GM19324 (cell line): ENCODE measurements at regions not wholly inside any gene's neighbourhood (a gene's known extent, or its start where the extent isn't known, plus 50 kb on each side); places are given as distances from the start of the nearest gene placed in this dataset.

Experiments
- ATAC-seq: cut with Tn5 transposase; IDR thresholded peaks from one replicate; pipeline ENCODE4 v1.9.1; 2021; ENCODE audit warnings: mild to moderate bottlenecking, moderate library complexity; ENCODE audit not compliant: unreplicated experiment, low FRiP score

DNA sequence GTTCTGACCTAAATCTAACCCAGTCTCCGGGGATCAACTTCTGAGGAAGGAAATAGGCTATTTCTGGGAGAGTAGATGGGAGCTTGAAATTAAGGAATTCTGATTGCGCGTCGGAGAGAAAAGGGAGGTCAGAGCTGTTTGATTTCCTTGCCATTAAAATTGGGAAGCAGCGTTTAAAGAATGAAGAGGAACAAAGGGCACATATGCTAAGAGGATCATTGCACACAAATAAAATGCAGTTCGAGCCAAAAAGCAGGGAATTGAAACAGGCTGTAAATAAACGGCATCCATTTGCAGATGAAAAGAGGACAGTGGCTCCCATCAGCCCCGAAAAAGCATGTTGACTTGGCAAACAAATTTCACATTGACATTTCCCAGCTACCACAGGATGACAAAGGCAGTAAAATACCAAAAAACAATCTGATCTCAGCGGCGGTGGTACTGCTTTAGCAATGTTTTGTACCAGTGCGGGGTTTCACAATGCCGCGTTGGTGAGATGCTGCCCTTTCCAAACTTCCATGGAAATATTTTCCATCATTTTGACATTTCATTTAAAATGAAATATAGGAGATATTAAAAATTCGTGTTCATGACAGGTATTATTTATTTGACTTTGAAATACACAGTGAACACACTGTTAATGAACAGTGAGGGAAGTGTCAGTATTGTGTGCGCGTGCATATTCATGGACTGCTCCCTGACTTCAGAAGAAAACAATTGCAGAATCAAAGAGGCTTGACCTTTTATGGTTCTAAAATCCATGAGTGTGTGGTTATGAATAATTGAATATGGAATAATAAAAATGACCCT is 108.8 kb downstream of the SQOR start:
- no peak for ATAC-seq

DNA sequence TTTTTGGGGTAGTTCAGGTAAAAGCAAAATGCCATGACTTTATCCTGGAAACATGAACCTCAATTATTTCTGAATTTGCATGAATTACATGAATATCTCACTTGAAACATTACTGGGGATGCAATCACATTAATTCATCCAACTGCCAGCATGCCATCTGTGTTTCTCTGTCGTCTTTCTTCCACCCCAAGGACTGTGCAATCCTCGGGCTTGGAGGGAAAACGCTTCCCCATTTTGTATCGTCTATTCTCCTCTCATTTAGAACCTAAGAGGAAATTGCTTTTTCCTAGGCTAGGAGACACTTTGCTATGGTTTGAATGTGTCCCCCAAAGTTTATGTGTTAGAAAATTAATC is 109.4 kb downstream of the SQOR start:
- no peak for ATAC-seq

- ATAC-seq: no peak
These were observed 112.6 kb downstream of the SQOR start for GRCh38 chr15:45747426-45747825.

- ATAC-seq: no peak
These were observed 116.8 kb downstream of the SQOR start for GRCh38 chr15:45751629-45752028.

- ATAC-seq: no peak
These were observed 125.1 kb downstream of the SQOR start for GRCh38 chr15:45759936-45760335.

DNA sequence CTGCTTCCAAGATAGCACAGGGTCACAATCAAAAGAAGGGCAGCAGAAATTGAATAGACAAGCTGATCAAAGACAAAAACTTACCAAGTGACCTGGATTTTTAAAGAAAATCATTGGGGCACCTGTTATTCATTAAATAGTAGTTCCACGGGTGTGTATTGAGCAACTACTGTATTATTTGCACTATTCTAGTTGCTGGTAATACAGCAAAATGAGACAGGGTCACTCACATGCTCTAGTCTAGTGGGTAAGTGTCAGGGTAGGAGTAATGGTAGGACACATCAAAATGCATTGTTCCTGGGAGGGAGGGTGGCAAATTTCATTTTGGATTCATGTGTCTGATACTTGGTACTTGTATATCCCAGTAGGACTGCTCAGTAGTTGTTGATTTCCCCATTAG is 127.9 kb downstream of the SQOR start:
- ATAC-seq: no peak

GRCh38 chr15:45763170-45763869 is 128.5 kb downstream of the SQOR start:
- ATAC-seq: no peak

DNA sequence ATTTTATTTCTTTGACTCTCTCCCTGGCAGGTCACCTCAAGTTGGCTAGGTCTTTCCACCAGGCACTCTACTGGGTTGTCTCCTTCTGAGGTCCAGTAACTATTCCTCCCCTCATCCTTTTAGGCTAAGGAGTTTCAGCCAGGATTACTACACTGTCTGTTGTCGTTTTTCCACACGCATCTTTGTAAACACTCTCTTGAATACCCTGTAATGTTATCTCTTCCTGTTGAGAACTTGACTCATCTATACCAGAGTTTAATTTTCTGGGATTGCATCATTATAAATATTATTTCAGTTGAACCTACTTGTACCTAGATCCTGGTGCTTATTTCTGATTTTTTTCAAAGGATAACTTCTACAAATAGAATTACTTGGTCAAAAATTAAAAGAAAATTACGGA is 138.3 kb downstream of the SQOR start:
- ATAC-seq: no peak

DNA sequence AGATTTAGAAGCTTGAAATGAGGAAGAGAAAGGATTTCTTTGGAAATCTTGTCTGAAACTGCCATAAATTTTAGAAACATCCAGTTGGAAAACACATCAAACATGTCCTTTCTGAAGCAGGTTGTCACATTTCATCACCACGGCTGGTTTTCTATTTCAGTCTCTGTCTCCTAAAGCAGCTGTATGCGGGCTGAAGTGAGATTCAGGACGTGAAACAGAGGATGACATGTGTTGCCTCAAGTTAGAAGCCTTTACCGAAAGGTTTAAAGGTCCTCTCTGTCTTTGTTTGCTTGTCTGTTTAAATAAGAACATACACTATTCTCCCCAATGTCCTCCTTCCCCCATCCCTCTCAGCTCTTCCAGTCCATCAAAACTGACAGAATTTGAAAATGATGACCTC is 141.9 kb downstream of the SQOR start:
- no peak for ATAC-seq

- ATAC-seq: no peak
These were observed 143.0 kb downstream of the SQOR start for GRCh38 chr15:45777781-45778180.

DNA sequence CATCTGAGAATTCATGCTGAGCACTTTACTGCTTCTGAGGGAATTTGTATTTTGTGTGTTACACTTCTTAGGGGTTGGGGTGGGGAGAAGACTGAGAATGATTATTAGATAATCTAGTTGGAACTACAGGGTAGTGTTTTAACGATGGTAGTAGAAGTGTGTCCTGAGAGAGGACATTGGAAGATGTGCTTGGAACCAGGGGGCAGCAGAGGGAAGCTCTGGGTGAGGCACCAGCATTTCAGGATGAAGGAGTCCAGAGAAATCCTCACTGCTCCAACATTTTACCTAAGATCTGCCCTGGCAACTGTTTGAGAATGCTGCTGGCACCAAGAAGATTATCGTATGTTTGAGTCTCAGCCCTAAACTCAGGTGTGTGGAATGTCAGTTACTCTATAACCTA is 145.5 kb downstream of the SQOR start:
- no peak for ATAC-seq

DNA sequence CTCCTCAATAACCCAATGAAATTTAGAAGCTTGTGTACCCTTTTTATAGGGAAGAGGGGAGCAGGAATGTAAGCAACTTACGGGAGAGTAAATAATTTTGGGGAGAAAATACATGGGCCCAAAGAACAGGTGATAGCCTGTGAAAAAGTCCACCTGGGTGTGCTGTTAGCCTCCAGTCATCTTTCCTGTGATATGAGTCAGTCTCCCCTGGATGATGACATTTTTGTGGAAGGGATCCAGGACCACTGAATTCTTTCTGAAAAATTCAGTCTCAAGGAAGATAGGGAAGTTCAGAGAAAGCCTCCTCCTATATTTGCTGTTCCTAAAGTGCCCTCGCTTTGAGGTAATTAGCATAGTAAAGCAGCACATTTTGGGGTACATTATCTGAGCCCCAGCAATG is 149.8 kb downstream of the SQOR start:
- no peak for ATAC-seq

DNA sequence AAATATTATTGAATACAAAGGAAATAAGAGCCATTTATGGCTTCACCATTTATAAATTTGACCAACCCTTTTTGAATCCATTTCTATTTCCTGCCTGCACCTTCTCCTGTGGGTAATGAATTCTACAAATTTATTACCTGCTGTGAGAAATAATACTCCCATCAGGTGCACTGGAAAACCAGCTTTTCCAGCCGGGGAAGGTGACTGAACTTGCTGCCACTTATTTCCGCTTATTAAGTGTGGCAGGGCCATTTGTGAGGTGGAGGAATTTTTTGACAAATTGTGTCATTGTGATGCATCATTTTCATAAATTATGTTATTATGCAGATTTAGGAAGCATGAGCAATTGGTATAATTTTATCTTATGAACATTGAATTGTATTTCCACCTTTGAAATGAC is 151.1 kb downstream of the SQOR start:
- ATAC-seq: no peak

DNA sequence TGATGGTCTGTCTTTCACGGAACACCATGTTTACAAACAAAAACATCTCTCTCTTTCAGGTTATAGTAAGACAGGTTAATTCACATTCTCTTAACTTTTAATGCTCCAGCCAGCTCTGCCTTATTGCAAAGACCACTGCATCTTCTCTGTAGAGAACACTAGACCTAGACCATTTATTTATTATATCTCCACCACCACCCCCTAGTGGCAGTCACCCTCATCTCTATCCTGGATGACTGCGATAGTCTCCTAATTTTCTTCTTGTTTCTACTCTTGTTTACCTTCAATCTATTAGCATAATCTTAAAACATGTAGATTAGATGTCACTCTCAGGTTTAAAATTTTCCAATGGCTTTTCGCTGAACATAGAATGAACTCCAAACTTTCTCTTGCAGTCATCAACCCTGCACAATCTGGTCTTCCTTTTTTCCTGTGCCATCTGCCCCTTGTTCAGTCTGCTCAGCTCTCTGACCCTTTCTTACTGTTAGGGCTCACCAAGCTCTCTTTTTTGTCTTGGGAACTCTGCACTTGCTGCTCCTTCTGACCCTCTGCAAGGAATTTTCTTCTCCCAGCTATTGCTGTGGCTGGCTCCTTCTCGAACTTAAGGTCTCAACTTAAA is 155.6 kb downstream of the SQOR start:
- no peak for ATAC-seq

GRCh38 chr15:45794304-45794703 is 159.5 kb downstream of the SQOR start:
- peak; percentile 32 for ATAC-seq

GRCh38 chr15:45794712-45795439 is 160.0 kb downstream of the SQOR start:
- peak; percentile 71 for ATAC-seq

GRCh38 chr15:45795440-45796069 is 160.7 kb downstream of the SQOR start:
- ATAC-seq: peak; percentile 29

DNA sequence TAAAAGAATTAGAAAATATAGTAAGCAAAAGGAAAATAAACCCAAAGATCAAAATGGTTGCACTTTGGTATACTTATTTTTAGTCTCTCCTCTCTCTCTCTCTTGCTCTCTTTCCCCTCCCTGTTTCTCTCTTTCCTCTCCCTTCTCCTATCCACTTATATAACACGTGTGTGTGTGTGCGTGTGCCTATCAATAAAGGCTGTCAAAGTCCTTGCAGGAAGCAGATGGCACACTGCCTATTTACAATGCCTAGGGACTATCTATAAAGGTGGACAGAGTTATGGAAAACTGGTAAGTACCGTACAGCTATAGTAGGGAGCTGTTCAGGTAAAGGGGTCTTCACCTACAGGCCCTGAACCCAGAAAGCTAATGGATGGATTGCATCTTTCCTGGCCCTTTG is 161.6 kb downstream of the SQOR start:
- ATAC-seq: no peak

DNA sequence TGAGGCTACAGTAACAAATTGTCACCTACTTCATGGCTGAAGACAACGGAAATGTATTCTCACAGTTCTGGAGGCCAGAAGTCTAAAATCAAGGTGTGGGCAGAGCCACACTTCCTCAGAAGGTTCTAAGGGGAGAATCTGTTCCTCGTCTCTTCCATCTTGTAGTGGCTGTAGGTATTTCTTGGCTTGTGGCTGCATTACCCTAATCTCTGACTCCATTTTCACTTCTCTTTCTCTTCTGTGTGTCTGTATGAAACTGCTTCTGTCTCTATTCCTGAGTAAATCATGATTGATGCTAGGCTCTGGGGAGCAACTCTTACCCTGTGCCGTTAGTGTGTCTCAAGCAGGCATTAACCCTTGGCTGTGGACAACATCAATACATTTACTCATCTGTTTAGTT is 164.7 kb downstream of the SQOR start:
- peak; percentile 60 for ATAC-seq

DNA sequence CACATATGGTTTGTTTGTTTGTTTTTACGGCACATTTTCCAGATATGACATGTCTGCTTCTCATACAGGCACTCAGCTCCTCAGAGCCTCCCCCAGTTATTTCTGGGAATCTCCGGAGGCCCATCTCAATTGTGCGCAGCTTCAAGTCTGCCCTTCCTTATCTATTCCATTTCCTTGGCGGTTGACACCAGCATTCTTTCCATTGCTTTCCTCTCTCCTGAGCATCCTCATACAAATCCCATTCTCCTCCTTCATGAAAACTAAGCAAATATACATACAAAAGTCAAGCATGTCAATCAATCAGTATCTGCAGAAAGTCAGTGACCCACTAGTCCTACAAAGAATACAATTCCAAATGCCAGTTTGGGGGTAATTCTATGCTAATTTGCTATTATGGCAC is 166.7 kb downstream of the SQOR start:
- no peak for ATAC-seq

GRCh38 chr15:45802140-45802539 is 167.3 kb downstream of the SQOR start:
- ATAC-seq: no peak
